ENCODE measurements at regions not wholly inside any gene's neighbourhood (a gene's known extent, or its start where the extent isn't known, plus 50 kb on each side); places are given as distances from the start of the nearest gene placed in this dataset.

DNA sequence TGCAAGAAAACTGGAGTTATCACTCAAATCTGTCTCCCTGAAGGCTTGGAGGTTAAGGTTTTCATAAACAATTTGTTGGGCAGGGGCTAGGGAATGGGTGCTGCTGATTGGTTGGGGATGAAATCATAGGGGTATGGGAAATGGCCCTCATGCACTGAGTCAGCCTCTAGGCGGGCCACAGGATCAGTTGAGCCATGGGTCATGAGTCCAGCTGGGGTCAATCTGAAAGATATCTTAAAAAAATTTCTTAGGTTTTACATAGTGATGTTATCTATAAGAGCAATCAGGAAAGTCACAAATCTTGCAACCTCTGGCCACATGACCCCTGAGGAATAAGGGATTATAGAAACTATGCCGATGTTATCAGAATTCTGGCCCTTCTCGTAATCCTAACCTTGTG is 491.7 kb downstream of the ZIC1 start:
- Histone ChIP-seq H3K4me1 (no peaks in the 10 kb centered on the region), H3K9me3 (peaks cover 3% of the 10 kb centered on the region; the same call in 2 of the 3 replicates), H3K27ac (no peak overlapping the region), H3K4me2 (no peak overlapping the region), H3K4me3 (no peak overlapping the region)
- TF ChIP-seq EHF (CRISPR knock-in tag; IDR thresholded peaks at IDR 0.05) = no peak
- TF ChIP-seq EHMT2 (IDR thresholded peaks at IDR 0.05; ENCODE audit: low read depth) = no peak
- TF ChIP-seq JUN (IDR thresholded peaks at IDR 0.05) = no peak
- TF ChIP-seq KDM1A (IDR thresholded peaks at IDR 0.05; ENCODE audit: low read depth) = no peak
- TF ChIP-seq ATOH8 (CRISPR knock-in tag; IDR thresholded peaks at IDR 0.05; ENCODE audit: low read depth) = no peak
- no peak for TF ChIP-seq SMC3 (IDR thresholded peaks at IDR 0.05)
- no peak for TF ChIP-seq ZNF302 (CRISPR knock-in tag; IDR thresholded peaks at IDR 0.05)
- TF ChIP-seq USF2 (IDR thresholded peaks at IDR 0.05) = no peak
- TF ChIP-seq RNF2 (IDR thresholded peaks at IDR 0.05; ENCODE audit: borderline replicate concordance, low read depth) = no peak
- no peak for TF ChIP-seq NFE2L2 (conservative IDR thresholded peaks at IDR 0.05; ENCODE audit: low read length)
- TF ChIP-seq, protein P1, sequence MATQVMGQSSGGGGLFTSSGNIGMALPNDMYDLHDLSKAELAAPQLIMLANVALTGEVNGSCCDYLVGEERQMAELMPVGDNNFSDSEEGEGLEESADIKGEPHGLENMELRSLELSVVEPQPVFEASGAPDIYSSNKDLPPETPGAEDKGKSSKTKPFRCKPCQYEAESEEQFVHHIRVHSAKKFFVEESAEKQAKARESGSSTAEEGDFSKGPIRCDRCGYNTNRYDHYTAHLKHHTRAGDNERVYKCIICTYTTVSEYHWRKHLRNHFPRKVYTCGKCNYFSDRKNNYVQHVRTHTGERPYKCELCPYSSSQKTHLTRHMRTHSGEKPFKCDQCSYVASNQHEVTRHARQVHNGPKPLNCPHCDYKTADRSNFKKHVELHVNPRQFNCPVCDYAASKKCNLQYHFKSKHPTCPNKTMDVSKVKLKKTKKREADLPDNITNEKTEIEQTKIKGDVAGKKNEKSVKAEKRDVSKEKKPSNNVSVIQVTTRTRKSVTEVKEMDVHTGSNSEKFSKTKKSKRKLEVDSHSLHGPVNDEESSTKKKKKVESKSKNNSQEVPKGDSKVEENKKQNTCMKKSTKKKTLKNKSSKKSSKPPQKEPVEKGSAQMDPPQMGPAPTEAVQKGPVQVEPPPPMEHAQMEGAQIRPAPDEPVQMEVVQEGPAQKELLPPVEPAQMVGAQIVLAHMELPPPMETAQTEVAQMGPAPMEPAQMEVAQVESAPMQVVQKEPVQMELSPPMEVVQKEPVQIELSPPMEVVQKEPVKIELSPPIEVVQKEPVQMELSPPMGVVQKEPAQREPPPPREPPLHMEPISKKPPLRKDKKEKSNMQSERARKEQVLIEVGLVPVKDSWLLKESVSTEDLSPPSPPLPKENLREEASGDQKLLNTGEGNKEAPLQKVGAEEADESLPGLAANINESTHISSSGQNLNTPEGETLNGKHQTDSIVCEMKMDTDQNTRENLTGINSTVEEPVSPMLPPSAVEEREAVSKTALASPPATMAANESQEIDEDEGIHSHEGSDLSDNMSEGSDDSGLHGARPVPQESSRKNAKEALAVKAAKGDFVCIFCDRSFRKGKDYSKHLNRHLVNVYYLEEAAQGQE (IDR thresholded peaks at IDR 0.05) = no peak
- no peak for TF ChIP-seq HEYL (CRISPR knock-in tag; IDR thresholded peaks at IDR 0.05)
- no peak for TF ChIP-seq HOXB5 (CRISPR knock-in tag; IDR thresholded peaks at IDR 0.05)
- no peak for TF ChIP-seq FOSB (CRISPR knock-in tag; IDR thresholded peaks at IDR 0.05)
- TF ChIP-seq, protein P2, sequence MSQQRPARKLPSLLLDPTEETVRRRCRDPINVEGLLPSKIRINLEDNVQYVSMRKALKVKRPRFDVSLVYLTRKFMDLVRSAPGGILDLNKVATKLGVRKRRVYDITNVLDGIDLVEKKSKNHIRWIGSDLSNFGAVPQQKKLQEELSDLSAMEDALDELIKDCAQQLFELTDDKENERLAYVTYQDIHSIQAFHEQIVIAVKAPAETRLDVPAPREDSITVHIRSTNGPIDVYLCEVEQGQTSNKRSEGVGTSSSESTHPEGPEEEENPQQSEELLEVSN (IDR thresholded peaks at IDR 0.05; ENCODE audit: borderline replicate concordance, low read depth) = no peak
- TF ChIP-seq ZC3H11A (IDR thresholded peaks at IDR 0.05) = no peak
- no peak for TF ChIP-seq PBX3 (IDR thresholded peaks at IDR 0.05)
- TF ChIP-seq NR3C1 (IDR thresholded peaks at IDR 0.05) = no peak
- no peak for DNase-seq (ENCODE audit: low read depth in 1 of 2, low spot score in 1 of 2)
- CTCF ChIA-PET = no interaction called here
- FAIRE-seq = no peak
- POLR2A ChIA-PET = no interaction called here
- WGBS (ENCODE audit: missing lambda C conversion rate) = 56% methylated on average over 3 of the region's 3 CpGs
- no peak for ATAC-seq

DNA sequence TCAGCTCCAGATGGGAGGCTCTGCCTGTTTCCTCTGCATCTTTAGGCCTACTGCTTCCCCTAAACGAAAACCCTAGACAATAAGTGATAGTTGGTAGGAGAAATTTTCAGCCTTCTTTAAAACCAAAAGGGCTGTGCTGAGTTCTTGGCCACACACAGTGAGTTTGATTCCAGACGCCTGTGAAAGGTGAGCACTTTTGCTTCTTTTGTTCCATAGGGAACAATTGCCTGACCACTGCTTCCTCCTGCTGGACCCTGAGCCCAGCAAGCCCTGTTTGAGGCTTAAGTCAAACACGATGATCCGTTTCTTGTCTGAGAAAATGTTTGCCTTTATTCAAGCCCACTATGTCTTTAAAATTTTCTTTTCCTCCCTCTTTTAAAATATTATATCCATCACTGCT is 493.9 kb downstream of the ZIC1 start:
- peaks cover 3% of the 10 kb centered on the region; the same call in 2 of the 3 replicates for H3K9me3 ChIP-seq
- no peak for FAIRE-seq
- 33% methylated on average over 4 of the region's 4 CpGs for WGBS (ENCODE audit: missing lambda C conversion rate)
- no peak overlapping the region for H3K4me2 ChIP-seq
- no peak for DNase-seq (ENCODE audit: low read depth in 1 of 2, low spot score in 1 of 2)
- POLR2A ChIA-PET = no interaction called here
- no peaks in the 10 kb centered on the region for H3K4me1 ChIP-seq
- no peak for ATAC-seq
- CTCF ChIA-PET = no interaction called here
- H3K27ac ChIP-seq = no peak overlapping the region
- no peak overlapping the region for H3K4me3 ChIP-seq
- TF ChIP-seq ZC3H11A (IDR thresholded peaks at IDR 0.05) (no peak), GATA3 (IDR thresholded peaks at IDR 0.05; ENCODE audit: borderline replicate concordance) (no peak), ZFP36 (IDR thresholded peaks at IDR 0.05; ENCODE audit: borderline replicate concordance, partially characterized antibody) (no peak), PBX3 (IDR thresholded peaks at IDR 0.05) (no peak), RFX5 (IDR thresholded peaks at IDR 0.05) (no peak), FOXS1 (CRISPR knock-in tag; IDR thresholded peaks at IDR 0.05) (no peak), KDM1A (IDR thresholded peaks at IDR 0.05; ENCODE audit: low read depth) (no peak), RAD21 (conservative IDR thresholded peaks at IDR 0.05 in 1 of 2, IDR thresholded peaks at IDR 0.05 in 1 of 2) (no peak), JUNB (IDR thresholded peaks at IDR 0.05) (no peak), MYC (IDR thresholded peaks at IDR 0.05; ENCODE audit: borderline replicate concordance, low read length) (no peak), ATOH8 (CRISPR knock-in tag; IDR thresholded peaks at IDR 0.05; ENCODE audit: low read depth) (no peak), SREBF2 (IDR thresholded peaks at IDR 0.05) (no peak), RNF2 (IDR thresholded peaks at IDR 0.05; ENCODE audit: borderline replicate concordance, low read depth) (no peak), CBX8 (IDR thresholded peaks at IDR 0.05) (no peak)
- TF ChIP-seq, protein P3, sequence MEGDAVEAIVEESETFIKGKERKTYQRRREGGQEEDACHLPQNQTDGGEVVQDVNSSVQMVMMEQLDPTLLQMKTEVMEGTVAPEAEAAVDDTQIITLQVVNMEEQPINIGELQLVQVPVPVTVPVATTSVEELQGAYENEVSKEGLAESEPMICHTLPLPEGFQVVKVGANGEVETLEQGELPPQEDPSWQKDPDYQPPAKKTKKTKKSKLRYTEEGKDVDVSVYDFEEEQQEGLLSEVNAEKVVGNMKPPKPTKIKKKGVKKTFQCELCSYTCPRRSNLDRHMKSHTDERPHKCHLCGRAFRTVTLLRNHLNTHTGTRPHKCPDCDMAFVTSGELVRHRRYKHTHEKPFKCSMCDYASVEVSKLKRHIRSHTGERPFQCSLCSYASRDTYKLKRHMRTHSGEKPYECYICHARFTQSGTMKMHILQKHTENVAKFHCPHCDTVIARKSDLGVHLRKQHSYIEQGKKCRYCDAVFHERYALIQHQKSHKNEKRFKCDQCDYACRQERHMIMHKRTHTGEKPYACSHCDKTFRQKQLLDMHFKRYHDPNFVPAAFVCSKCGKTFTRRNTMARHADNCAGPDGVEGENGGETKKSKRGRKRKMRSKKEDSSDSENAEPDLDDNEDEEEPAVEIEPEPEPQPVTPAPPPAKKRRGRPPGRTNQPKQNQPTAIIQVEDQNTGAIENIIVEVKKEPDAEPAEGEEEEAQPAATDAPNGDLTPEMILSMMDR (IDR thresholded peaks at IDR 0.05) = no peak
